HUES48 (cell line): ENCODE measurements at regions not wholly inside any gene's neighbourhood (a gene's known extent, or its start where the extent isn't known, plus 50 kb on each side); places are given as distances from the start of the nearest gene placed in this dataset.

Source experiments
- H3K27ac ChIP-seq: one replicate; pipeline ENCODE4 v1.7.0; 2013; ENCODE audit warnings: low read depth, low read length, inconsistent platforms
- H3K27me3 ChIP-seq: 2 replicates; pipeline ENCODE4 v1.6.1; 2013; ENCODE audit warnings: mild to moderate bottlenecking, low read length; ENCODE audit not compliant: control insufficient read depth, insufficient read depth
- H3K36me3 ChIP-seq: 2 replicates; pipeline ENCODE4 v1.6.1; 2013; ENCODE audit warnings: low read length; ENCODE audit not compliant: control insufficient read depth, insufficient read depth
- H3K4me1 ChIP-seq: 2 replicates; pipeline ENCODE4 v1.6.1; 2013; ENCODE audit warnings: mild to moderate bottlenecking, low read length; ENCODE audit not compliant: control insufficient read depth, insufficient read depth
- H3K4me3 ChIP-seq: 2 replicates; pipeline ENCODE4 v1.5.1; 2013; ENCODE audit warnings: mild to moderate bottlenecking, low read depth, low read length
- H3K9ac ChIP-seq: 2 replicates; pipeline ENCODE4 v1.6.1; 2013; ENCODE audit warnings: mild to moderate bottlenecking, low read depth, low read length, moderate library complexity
- H3K9me3 ChIP-seq: 2 replicates; pipeline ENCODE4 v1.6.1; 2013; ENCODE audit warnings: low read length; ENCODE audit not compliant: control insufficient read depth, insufficient read depth

DNA sequence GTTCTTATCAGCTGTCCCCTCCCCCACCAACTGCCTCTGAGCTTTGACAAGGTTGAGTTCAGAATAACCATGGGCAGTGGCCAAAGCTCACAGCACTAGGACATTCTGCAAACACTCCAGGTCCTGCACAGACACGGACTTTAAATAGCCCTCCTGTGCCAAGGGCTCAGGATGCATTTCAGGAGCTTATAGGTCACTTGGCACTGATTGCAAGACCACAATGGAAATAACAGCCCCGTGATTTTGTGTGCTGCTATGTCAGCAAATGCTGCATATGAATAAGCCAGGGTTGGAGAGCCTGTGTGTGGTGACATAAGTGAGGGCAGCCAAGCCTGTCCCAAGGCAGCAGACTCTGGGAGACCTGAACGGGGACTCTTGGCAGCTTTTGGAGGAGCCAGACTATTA, 150.7 kb downstream of the DMRT2 start:
- Histone ChIP-seq H3K27ac (no peak overlapping the region), H3K9me3 (peaks cover 7% of the 10 kb centered on the region; the same call in 1 of the 2 replicates), H3K9ac (no peak overlapping the region), H3K27me3 (no peaks in the 10 kb centered on the region), H3K4me1 (no peaks in the 10 kb centered on the region), H3K4me3 (no peak overlapping the region), H3K36me3 (no peaks in the 10 kb centered on the region)

DNA sequence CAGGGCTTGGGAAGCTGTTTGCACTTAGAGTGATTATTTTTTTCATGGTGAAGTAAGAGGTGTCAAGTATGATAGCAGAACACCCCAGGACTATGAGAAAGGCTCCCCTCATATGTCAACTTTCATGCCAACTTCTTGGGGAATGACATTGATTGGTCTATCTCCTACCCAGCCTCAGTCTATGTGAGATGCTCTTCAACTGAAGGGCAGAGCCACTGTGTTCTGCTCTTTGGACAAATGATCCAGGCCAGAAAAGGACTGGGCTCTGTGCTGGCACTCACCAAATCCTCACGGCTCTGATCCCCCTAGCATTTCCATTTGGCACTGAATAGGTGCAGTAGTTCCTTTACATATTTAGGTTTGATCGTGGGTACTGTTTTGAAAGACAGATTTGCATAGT, 151.1 kb downstream of the DMRT2 start:
- Histone ChIP-seq H3K4me3 (no peak overlapping the region), H3K4me1 (no peaks in the 10 kb centered on the region), H3K27ac (no peak overlapping the region), H3K9me3 (0 out of 2 replicates have a peak, but pooled peaks cover 3% of the 10 kb centered on the region), H3K36me3 (no peaks in the 10 kb centered on the region), H3K9ac (no peak overlapping the region), H3K27me3 (no peaks in the 10 kb centered on the region)

DNA sequence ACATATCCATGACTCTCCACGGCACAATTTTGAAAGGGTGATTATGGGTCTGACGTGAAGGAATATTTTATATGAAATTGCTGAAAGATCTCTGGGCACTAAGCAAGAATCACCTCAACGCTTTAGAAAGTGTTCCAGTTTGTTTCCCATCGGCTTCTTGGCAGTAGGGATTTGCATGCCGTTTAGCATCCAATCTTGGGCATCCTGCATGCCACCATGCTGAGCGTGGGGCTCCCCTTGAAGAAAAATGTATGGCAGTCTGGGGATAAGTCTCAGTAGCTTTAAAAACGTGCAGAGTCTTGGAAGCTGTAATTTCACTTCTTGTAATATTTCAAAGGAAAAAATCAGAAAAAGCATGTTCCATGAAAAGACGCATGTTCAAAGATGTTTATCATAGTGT, 151.7 kb downstream of the DMRT2 start:
- Histone ChIP-seq H3K4me1 (no peaks in the 10 kb centered on the region), H3K36me3 (no peaks in the 10 kb centered on the region), H3K9me3 (no peaks in the 10 kb centered on the region), H3K9ac (no peak overlapping the region), H3K27me3 (no peaks in the 10 kb centered on the region), H3K4me3 (no peak overlapping the region), H3K27ac (no peak overlapping the region)

DNA sequence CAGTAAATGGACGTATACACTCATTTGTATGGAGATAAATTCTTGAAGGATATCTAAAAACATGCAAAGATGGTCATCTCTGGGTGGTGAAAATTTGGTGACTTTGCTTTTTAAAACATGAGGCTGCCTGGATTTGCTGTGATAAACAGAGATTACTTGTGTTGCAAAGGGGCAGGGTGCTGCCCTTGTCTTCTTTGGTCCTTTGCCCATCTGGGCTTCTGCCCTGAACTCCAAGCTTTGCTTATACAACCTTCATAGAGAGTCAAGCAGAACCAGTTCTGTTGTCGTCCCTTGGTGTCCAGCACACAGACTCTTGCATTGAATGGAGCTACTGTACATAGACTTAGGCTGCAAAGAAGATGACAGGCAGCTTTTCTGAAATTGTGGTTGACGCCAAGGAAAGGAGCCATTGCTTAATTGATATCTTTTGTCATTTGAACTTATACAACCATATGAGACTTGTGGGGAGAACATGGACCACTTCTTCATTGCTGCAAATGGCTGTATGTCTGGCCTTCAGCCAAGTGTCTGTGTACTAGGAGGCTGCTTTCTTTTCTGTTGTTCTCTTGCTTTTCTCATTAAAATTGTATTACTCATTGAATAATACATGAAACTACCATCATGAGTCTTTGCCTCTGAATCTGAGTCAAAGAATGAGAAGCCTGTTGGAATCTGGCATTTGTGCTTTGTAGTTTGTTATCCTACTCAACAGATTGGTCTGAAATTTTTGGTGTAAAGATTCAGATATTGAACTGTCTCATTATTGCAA, 152.5 kb downstream of the DMRT2 start:
- Histone ChIP-seq H3K36me3 (no peaks in the 10 kb centered on the region), H3K27ac (no peak overlapping the region), H3K27me3 (no peaks in the 10 kb centered on the region), H3K4me1 (no peaks in the 10 kb centered on the region), H3K4me3 (no peak overlapping the region), H3K9ac (no peak overlapping the region), H3K9me3 (no peaks in the 10 kb centered on the region)

DNA sequence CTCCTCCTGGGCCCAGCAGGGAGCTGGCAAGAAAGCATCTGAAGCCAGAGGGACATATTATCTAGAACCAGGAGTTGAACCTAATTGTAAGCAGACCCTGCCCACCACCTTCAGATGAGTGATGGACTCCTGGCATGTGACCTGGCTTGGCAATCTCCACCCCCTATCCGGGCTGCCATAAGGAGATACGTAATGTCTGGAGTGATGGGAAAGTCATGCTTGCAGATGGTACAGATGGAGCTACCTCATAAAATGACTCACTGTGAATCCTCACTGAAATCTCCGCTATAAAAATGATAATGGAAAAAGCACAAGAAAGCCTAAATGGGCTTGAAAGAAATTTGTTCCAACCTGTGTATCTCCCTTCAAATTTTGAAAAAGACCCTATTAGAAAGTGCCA, 157.5 kb downstream of the DMRT2 start:
- Histone ChIP-seq H3K4me1 (no peaks in the 10 kb centered on the region), H3K9me3 (no peaks in the 10 kb centered on the region), H3K4me3 (no peak overlapping the region), H3K27ac (no peak overlapping the region), H3K9ac (no peak overlapping the region), H3K27me3 (no peaks in the 10 kb centered on the region), H3K36me3 (no peaks in the 10 kb centered on the region)

DNA sequence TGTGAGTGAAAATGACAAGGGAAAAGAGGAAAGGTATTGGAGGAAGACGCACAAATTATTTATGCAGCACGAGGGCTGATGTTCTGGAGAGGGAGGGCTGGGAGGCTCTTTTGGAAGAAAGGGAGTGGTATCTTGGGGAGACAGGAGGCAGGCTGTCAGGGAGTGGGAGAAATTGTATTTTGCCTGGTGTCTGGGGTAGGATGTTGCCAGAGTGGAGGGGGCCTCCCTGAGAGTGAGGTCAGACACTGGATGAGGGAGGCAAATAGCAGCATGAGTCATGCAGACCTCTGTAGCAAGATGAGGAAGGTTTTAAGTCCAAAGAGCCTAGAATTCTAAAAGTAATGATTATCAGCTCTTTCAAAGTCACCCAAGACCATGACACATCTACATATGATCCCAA, 158.0 kb downstream of the DMRT2 start:
- H3K9ac ChIP-seq, result no peak overlapping the region
- H3K9me3 ChIP-seq, result no peaks in the 10 kb centered on the region
- no peak overlapping the region for H3K4me3 ChIP-seq
- no peaks in the 10 kb centered on the region for H3K27me3 ChIP-seq
- no peak overlapping the region for H3K27ac ChIP-seq
- H3K36me3 ChIP-seq, result no peaks in the 10 kb centered on the region
- H3K4me1 ChIP-seq, result no peaks in the 10 kb centered on the region

DNA sequence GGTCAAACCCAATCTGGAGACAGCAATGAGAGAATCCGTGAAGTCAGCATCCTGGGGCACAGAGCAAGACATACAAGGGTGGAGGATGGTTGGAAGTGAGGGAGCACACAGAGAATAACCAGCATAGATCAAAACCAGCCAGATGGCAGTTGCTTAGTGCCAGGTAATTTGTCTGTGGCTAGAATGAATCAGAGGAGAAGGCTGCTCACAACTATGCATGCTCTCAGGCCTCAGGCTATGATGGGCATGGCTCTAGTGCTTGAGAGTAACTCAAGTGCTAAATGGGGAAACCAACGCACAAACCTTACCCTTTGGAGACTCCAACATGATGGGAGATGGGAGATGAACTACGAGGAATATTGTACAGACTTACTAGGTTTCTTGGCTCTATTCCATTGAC, 160.8 kb downstream of the DMRT2 start:
- H3K4me1 ChIP-seq, result no peaks in the 10 kb centered on the region
- no peaks in the 10 kb centered on the region for H3K36me3 ChIP-seq
- no peaks in the 10 kb centered on the region for H3K27me3 ChIP-seq
- H3K9me3 ChIP-seq, result no peaks in the 10 kb centered on the region
- H3K4me3 ChIP-seq, result no peak overlapping the region
- H3K27ac ChIP-seq, result no peak overlapping the region
- no peak overlapping the region for H3K9ac ChIP-seq

DNA sequence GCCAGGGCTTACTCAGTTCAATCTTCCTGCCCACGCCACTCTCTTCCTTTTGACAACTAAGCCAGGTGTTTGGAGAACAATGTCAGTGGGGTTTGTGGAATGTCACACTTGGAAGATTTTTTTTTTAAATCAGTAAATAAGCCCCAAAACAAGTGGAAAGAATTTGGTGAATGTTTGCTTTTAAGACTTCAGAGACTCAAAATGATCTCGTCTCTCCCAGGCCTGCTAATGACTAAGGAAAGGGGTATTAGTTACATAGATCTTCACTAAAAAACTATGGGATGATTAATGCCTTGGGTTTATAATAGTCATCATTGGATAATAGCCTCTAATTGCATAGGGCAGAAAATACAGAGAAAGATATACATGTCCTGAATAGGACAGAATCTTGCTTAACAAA, 166.4 kb downstream of the DMRT2 start:
- no peak overlapping the region for H3K4me3 ChIP-seq
- H3K27ac ChIP-seq, result no peak overlapping the region
- H3K4me1 ChIP-seq, result no peaks in the 10 kb centered on the region
- no peaks in the 10 kb centered on the region for H3K36me3 ChIP-seq
- no peak overlapping the region for H3K9ac ChIP-seq
- H3K27me3 ChIP-seq, result no peaks in the 10 kb centered on the region
- no peaks in the 10 kb centered on the region for H3K9me3 ChIP-seq

DNA sequence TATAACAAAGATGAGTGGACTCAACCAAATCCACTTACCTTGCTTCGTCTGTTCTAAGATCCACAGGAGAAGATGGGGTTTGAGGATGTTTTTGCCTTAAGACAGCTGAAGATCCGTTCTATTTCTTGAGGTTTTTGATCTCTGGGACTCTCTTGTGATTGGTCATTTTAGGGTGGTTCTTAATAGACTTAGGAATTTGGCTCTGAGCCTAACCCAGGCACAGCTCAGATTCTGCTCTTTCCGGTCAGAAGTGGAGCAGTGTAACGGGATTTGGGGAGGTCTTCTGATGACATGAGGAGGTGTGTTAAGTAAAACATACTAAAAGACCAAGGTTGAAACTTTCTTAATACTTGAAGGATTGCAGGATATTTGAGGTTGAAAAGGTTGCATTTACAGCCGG, 166.9 kb downstream of the DMRT2 start:
- Histone ChIP-seq H3K9ac (no peak overlapping the region), H3K27me3 (no peaks in the 10 kb centered on the region), H3K27ac (no peak overlapping the region), H3K9me3 (no peaks in the 10 kb centered on the region), H3K36me3 (no peaks in the 10 kb centered on the region), H3K4me3 (no peak overlapping the region), H3K4me1 (no peaks in the 10 kb centered on the region)

DNA sequence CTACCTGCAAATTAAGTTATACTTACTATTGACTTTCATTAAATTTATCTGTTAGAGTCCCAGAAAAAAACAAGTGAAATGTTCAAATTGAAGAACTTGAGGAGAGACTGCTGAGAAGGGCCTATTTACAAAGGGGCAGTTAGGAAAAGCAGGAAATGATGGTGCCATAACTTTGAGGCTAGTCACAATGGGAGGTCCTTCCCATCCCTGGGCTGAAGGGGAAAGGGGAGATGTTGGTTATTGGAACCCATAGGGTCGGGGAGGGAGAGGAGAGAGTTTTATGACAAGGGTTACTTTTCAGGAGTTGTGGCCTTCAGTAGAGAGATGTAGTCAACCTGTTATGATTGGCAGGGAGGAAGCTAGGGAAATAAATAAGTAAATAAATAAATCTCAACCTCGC, 169.1 kb downstream of the DMRT2 start:
- Histone ChIP-seq H3K9ac (no peak overlapping the region), H3K36me3 (no peaks in the 10 kb centered on the region), H3K9me3 (no peaks in the 10 kb centered on the region), H3K27ac (no peak overlapping the region), H3K4me1 (no peaks in the 10 kb centered on the region), H3K4me3 (no peak overlapping the region), H3K27me3 (no peaks in the 10 kb centered on the region)

DNA sequence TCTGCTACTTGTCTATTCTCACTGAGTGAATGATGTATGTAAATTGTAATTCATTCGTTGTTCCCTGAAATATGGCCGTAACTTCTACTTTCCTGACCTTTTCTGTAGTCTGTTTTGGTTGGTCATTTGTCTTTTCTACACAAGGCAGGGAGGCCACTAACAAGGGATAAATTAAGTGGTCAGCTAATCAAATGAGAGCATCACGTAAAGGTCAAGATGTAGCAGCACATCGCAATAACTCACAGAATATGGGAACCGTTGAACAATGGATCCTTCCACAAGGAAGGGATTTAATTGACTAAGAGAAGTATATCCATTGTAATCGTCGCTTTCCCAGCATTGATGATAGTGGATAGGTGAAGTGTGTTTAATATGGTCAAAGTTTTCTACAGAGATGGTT, 171.1 kb downstream of the DMRT2 start:
- Histone ChIP-seq H3K4me3 (no peak overlapping the region), H3K27me3 (no peaks in the 10 kb centered on the region), H3K9ac (no peak overlapping the region), H3K27ac (no peak overlapping the region), H3K36me3 (no peaks in the 10 kb centered on the region), H3K4me1 (no peaks in the 10 kb centered on the region), H3K9me3 (no peaks in the 10 kb centered on the region)
